GM19240 (cell line): ENCODE measurements at regions not wholly inside any gene's neighbourhood (a gene's known extent, or its start where the extent isn't known, plus 50 kb on each side); places are given as distances from the start of the nearest gene placed in this dataset.

Experiments used
- DNase-seq: peaks from one replicate; pipeline ENCODE4 v3.0.0; 2011; ENCODE audit warnings: low spot score; ENCODE audit not compliant: insufficient read length

GRCh38 chr3:189554868-189555557, 76.2 kb upstream of the TP63 start:
- DNase-seq: no peak

DNA sequence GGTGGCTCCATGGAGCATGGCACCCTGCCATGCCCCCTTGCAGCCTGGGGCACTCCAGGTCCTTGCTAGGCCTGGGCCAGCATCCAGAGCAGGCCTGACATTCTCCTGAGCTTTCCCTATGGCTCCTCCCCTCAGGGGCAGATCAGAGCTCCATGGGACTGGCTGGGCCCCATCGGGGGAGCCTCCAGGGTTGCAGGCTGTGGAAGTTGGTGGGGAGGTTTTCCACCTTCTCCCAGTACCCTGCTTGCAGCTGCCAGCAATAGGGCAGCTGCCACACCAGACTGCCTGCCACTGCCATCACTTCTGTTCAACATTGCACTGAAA, 75.7 kb upstream of the TP63 start:
- no peak for DNase-seq

GRCh38 chr3:189557824-189558223, 73.4 kb upstream of the TP63 start:
- DNase-seq: no peak

DNA sequence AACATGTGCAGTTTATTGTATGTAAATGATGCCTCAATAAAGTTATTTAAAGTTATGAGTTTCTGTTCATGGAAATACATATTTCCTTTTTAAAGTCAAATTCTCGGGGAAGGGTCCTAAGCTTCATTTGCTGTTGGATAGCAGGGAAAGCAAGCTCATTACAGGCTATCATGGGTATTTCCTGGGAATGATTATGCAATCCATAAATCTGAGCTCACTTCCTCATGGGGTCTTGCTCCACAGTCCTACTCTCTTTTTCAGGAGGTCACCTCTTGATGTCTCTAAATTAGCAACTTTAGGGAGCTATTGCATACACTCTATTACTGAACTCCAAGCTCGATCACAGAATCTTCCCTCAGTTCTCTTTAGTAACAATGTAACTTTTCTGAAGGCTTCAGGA, 69.9 kb upstream of the TP63 start:
- no peak for DNase-seq

- DNase-seq: peak; percentile 19
Measured at GRCh38 chr3:189563853-189564563, 67.2 kb upstream of the TP63 start.

DNA sequence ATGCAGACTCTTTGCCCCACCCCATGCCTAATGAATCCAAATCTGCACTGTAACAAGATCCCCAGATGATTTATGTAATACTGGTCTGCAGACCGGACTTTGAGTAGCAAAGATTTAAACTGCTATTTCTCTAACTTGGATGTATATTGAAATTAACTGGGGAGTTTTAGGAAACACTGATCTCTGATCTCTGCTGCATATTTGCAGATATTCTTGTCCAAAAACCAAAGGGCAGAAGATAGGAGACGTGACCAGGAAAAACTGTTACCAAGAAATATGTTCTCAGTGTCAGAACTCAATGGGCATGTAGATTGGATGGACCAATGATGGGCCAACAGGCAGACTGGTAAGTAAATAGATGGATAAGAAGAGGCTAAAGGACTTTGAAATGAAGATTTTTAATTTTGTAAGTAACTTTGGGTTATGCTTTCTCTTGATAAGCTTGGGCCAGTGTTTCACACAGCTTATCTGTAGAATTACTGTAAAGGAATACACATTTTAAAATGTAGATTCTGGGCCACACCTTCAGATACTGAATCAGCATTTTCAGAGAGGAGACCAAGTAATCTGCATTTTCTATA, 64.5 kb upstream of the TP63 start:
- DNase-seq: no peak

- no peak for DNase-seq
Measured at GRCh38 chr3:189567322-189567721, 63.9 kb upstream of the TP63 start.

DNA sequence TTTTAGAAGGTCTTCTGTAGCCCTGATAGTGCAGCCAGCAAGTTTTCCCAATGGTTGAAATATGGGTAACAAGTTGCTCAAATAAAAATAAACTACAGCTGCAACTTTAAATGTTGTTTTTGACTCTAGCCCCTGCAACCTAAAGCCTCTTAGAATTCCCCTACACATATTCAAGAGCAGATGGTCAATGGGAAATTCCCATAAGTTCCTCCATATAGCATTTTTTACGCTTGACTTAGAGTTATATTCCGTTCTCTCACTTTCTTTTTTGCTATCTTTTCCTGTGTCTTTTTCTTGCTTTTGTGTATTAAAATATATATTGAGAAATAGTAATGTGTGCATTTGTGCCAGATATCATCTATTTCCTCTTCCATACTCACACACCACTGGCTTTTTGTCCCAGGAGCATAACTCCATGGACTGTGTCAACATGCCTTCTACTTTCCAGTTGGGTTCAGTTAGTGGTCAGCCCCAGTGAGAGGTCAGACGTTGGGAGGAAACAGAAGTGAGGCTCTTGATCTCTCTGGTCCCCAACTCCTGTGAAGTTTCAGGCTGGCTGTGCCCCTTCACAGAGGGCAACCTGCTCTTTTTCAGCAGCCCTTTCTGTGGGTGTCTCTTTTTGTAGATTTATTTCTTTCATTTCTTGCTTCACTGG, 63.3 kb upstream of the TP63 start:
- DNase-seq: no peak

DNA sequence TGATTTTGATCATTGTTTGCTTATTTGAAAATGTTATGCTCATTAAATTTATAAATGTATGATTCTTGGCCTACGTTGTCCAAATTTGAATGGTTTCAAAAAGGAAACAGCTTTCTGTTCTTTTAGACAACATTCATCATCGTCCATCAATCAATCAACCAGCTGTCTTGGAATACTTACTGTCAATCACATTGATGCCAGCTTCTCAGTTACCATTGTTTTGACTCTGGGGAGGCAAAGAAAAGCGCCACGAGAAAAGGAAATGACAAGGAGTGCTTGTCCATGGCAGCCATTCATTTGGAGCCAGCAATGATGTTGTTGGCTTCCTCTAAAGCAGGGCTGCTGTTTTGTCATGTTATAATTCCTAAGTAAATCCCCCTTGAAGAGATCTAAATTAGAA, 62.2 kb upstream of the TP63 start:
- no peak for DNase-seq

- DNase-seq: no peak
Measured at GRCh38 chr3:189569473-189569872, 61.7 kb upstream of the TP63 start.

GRCh38 chr3:189570916-189571315, 60.3 kb upstream of the TP63 start:
- DNase-seq: no peak

GRCh38 chr3:189572249-189572648, 58.9 kb upstream of the TP63 start:
- no peak for DNase-seq

GRCh38 chr3:189573004-189573403, 58.2 kb upstream of the TP63 start:
- no peak for DNase-seq

- DNase-seq: no peak
Measured at GRCh38 chr3:189576486-189576885, 54.7 kb upstream of the TP63 start.

GRCh38 chr3:189577050-189577951, 53.9 kb upstream of the TP63 start:
- DNase-seq: no peak

GRCh38 chr3:189580190-189580589, 51.0 kb upstream of the TP63 start:
- DNase-seq: no peak
